ENCODE measurements at regions not wholly inside any gene's neighbourhood (a gene's known extent, or its start where the extent isn't known, plus 50 kb on each side); places are given as distances from the start of the nearest gene placed in this dataset.

DNA sequence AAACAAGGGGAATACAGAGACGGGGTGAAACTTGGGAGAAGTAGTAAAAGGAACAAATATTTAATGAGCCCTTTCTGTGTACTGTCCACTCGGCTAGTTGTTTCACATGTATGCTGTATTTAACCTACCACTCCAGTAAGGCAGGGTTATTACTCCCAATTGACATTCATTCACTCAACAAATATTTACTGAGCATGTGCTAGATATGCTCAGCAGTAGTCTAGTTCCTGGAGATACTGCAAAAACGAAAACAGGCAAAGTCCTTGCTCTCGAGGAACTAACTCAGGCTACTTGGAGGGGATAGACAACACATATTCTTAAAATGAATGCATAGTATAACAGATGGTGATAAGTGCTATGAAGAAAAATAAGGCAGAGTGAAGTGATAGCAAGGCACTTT lies 207.3 kb downstream of the SS18 start:
- no peaks in the 10 kb centered on the region for H3K9me3 ChIP-seq (ENCODE audit: severe bottlenecking)
- no peak for DNase-seq
- no peak for TF ChIP-seq CTCF (IDR thresholded peaks at IDR 0.05; ENCODE audit: low read depth, low read length)
- H3K36me3 ChIP-seq, result no peaks in the 10 kb centered on the region
- H3K27ac ChIP-seq, result no peak overlapping the region
- peaks cover 2% of the 10 kb centered on the region for H3K27me3 ChIP-seq (ENCODE audit: insufficient read depth, low read depth, severe bottlenecking)
- H3K4me3 ChIP-seq (ENCODE audit: low read depth, low read length), result no peak overlapping the region

- no peak for DNase-seq
- Histone ChIP-seq H3K4me3 (ENCODE audit: low read depth, low read length) (no peak overlapping the region), H3K9me3 (ENCODE audit: severe bottlenecking) (no peaks in the 10 kb centered on the region), H3K36me3 (no peaks in the 10 kb centered on the region), H3K27me3 (ENCODE audit: insufficient read depth, low read depth, severe bottlenecking) (peaks cover 4% of the 10 kb centered on the region), H3K27ac (no peak overlapping the region)
- no peak for TF ChIP-seq CTCF (IDR thresholded peaks at IDR 0.05; ENCODE audit: low read depth, low read length)
Observed at GRCh38 chr18:25881149-25881548, 209.3 kb downstream of the SS18 start.

- no peak for TF ChIP-seq CTCF (IDR thresholded peaks at IDR 0.05; ENCODE audit: low read depth, low read length)
- no peaks in the 10 kb centered on the region for H3K36me3 ChIP-seq
- no peaks in the 10 kb centered on the region for H3K9me3 ChIP-seq (ENCODE audit: severe bottlenecking)
- no peak overlapping the region for H3K4me3 ChIP-seq (ENCODE audit: low read depth, low read length)
- DNase-seq, result no peak
- no peak overlapping the region for H3K27ac ChIP-seq
- peaks cover 4% of the 10 kb centered on the region for H3K27me3 ChIP-seq (ENCODE audit: insufficient read depth, low read depth, severe bottlenecking)
Observed at GRCh38 chr18:25880441-25880840, 210.0 kb downstream of the SS18 start.

- Histone ChIP-seq H3K27me3 (ENCODE audit: insufficient read depth, low read depth, severe bottlenecking) (peaks cover 8% of the 10 kb centered on the region), H3K36me3 (no peaks in the 10 kb centered on the region), H3K27ac (no peak overlapping the region), H3K9me3 (ENCODE audit: severe bottlenecking) (no peaks in the 10 kb centered on the region), H3K4me3 (ENCODE audit: low read depth, low read length) (no peak overlapping the region)
- TF ChIP-seq CTCF (IDR thresholded peaks at IDR 0.05; ENCODE audit: low read depth, low read length), result no peak
- no peak for DNase-seq
Observed at GRCh38 chr18:25876330-25876948, 214.0 kb downstream of the SS18 start.

- H3K4me3 ChIP-seq (ENCODE audit: low read depth, low read length), result no peak overlapping the region
- no peak for TF ChIP-seq CTCF (IDR thresholded peaks at IDR 0.05; ENCODE audit: low read depth, low read length)
- H3K9me3 ChIP-seq (ENCODE audit: severe bottlenecking), result no peaks in the 10 kb centered on the region
- no peak for DNase-seq
- no peaks in the 10 kb centered on the region for H3K36me3 ChIP-seq
- H3K27ac ChIP-seq, result no peak overlapping the region
- peaks cover 8% of the 10 kb centered on the region for H3K27me3 ChIP-seq (ENCODE audit: insufficient read depth, low read depth, severe bottlenecking)
Observed at GRCh38 chr18:25875551-25876240, 214.7 kb downstream of the SS18 start.
